KMS-11 (cell line): ENCODE measurements at regions not wholly inside any gene's neighbourhood (a gene's known extent, or its start where the extent isn't known, plus 50 kb on each side); places are given as distances from the start of the nearest gene placed in this dataset.
"Not testable (repeated sequence)": the region's sequence is repeated elsewhere in the genome, so short reads cannot be mapped to it uniquely, and the experiment has no call there.

Experiments
- H2AFZ ChIP-seq: fragments of 200-600 bp; sonication (generic); 2 replicates; pipeline ENCODE4 v1.6.1; 2016; ENCODE audit warnings: antibody characterized with exemption, mixed run types, low read depth
- H3K27ac ChIP-seq: fragments of 200-600 bp; sonication (generic); 2 replicates; pipeline ENCODE4 v1.6.1; 2016; ENCODE audit warnings: mild to moderate bottlenecking, mixed run types
- H3K27me3 ChIP-seq: fragments of 200-600 bp; sonication (generic); 2 replicates; pipeline ENCODE4 v1.6.1; 2017; ENCODE audit warnings: mild to moderate bottlenecking, low read depth, mixed run types, moderate library complexity; ENCODE audit not compliant: insufficient read depth
- H3K36me3 ChIP-seq: fragments of 200-600 bp; sonication (generic); 2 replicates; pipeline ENCODE4 v1.6.1; 2017; ENCODE audit warnings: mild to moderate bottlenecking, mixed run types; ENCODE audit not compliant: insufficient read depth
- H3K4me1 ChIP-seq: fragments of 200-600 bp; sonication (generic); 2 replicates; pipeline ENCODE4 v1.6.1; 2016; ENCODE audit warnings: mild to moderate bottlenecking, low read depth, mixed run types; ENCODE audit not compliant: poor library complexity, severe bottlenecking
- H3K4me2 ChIP-seq: fragments of 200-600 bp; sonication (generic); 2 replicates; pipeline ENCODE4 v1.7.0; 2016; ENCODE audit warnings: mild to moderate bottlenecking, mixed run types
- H3K4me3 ChIP-seq: fragments of 200-600 bp; sonication (generic); IDR thresholded peaks from 2 replicates; pipeline ENCODE4 v1.6.1; 2017; ENCODE audit warnings: low read depth, low read length, mixed read lengths; ENCODE audit not compliant: insufficient read depth
- H3K79me2 ChIP-seq: fragments of 200-600 bp; sonication (generic); 2 replicates; pipeline ENCODE4 v1.6.1; 2016; ENCODE audit warnings: low read depth, mixed run types; ENCODE audit not compliant: insufficient read depth
- H3K9ac ChIP-seq: fragments of 200-600 bp; sonication (generic); 2 replicates; pipeline ENCODE4 v1.6.1; 2016; ENCODE audit warnings: mild to moderate bottlenecking, mixed run types
- H4K20me1 ChIP-seq: fragments of 200-600 bp; sonication (generic); 2 replicates; pipeline ENCODE4 v1.6.1; 2016; ENCODE audit warnings: mild to moderate bottlenecking, mixed run types; ENCODE audit not compliant: insufficient read depth
- CTCF ChIP-seq: fragments of 200-600 bp; sonication (generic); conservative IDR thresholded peaks from 2 replicates; pipeline ENCODE4 v1.6.1; 2017; ENCODE audit warnings: low read depth, mild to moderate bottlenecking, antibody characterized with exemption, low read length, moderate library complexity, mixed read lengths

GRCh38 chr10:106271237-106271636 lies 893.3 kb downstream of the SORCS1 start:
- Histone ChIP-seq H3K27me3 (no peaks in the 10 kb centered on the region), H4K20me1 (no peaks in the 10 kb centered on the region), H3K36me3 (no peaks in the 10 kb centered on the region), H3K9ac (no peak overlapping the region), H3K4me2 (no peak overlapping the region), H3K4me3 (no peak overlapping the region), H3K79me2 (no peaks in the 10 kb centered on the region), H2AFZ (no peak overlapping the region), H3K4me1 (no peaks in the 10 kb centered on the region), H3K27ac (no peak overlapping the region)
- 0 out of 2 replicates have a peak, but pooled peaks have one; percentile 16 for TF ChIP-seq CTCF

GRCh38 chr10:106268000-106268399 lies 896.5 kb downstream of the SORCS1 start:
- Histone ChIP-seq H3K27me3 (no peaks in the 10 kb centered on the region), H3K4me1 (no peaks in the 10 kb centered on the region), H3K79me2 (no peaks in the 10 kb centered on the region)

GRCh38 chr10:106267591-106267990 lies 896.9 kb downstream of the SORCS1 start:
- no peak overlapping the region for H3K27ac ChIP-seq
- H3K79me2 ChIP-seq: no peaks in the 10 kb centered on the region
- no peak for TF ChIP-seq CTCF
- no peaks in the 10 kb centered on the region for H3K4me1 ChIP-seq
- no peak overlapping the region for H3K4me2 ChIP-seq
- no peak overlapping the region for H3K9ac ChIP-seq
- H2AFZ ChIP-seq: no peak overlapping the region
- no peaks in the 10 kb centered on the region for H4K20me1 ChIP-seq
- H3K36me3 ChIP-seq: no peaks in the 10 kb centered on the region
- no peaks in the 10 kb centered on the region for H3K27me3 ChIP-seq
- H3K4me3 ChIP-seq: no peak overlapping the region

More at GRCh38 chr10:106268000-106268399, 896.5 kb downstream of the SORCS1 start:
- H2AFZ ChIP-seq: no peak overlapping the region
- H3K27ac ChIP-seq: no peak overlapping the region
- TF ChIP-seq CTCF: no peak
- H3K4me3 ChIP-seq: no peak overlapping the region
- H3K9ac ChIP-seq: no peak overlapping the region
- no peaks in the 10 kb centered on the region for H3K36me3 ChIP-seq
- no peak overlapping the region for H3K4me2 ChIP-seq
- no peaks in the 10 kb centered on the region for H4K20me1 ChIP-seq

DNA sequence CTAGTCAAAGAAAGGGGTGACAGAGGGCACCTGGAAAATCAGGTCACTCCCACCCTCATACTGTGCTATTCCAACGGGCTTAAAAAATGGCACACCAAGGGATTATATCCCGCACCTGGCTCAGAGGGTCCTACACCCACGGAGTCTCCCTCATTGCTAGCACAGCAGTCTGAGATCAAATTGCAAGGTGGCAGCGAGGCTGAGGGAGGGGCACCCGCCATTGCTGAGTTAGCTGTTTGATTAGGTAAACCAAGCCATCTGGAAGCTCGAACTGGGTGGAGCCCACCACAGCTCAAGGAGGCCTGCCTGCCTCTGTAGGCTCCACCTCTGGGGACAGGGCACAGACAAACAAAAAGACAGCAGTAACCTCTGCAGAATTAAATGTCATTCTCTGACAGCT lies 907.1 kb downstream of the SORCS1 start:
- H3K27me3 ChIP-seq, H3K4me3 ChIP-seq, H4K20me1 ChIP-seq, H3K36me3 ChIP-seq, H3K27ac ChIP-seq, H3K9ac ChIP-seq, H3K4me1 ChIP-seq, H3K4me2 ChIP-seq, H2AFZ ChIP-seq, H3K79me2 ChIP-seq: not testable (repeated sequence)

DNA sequence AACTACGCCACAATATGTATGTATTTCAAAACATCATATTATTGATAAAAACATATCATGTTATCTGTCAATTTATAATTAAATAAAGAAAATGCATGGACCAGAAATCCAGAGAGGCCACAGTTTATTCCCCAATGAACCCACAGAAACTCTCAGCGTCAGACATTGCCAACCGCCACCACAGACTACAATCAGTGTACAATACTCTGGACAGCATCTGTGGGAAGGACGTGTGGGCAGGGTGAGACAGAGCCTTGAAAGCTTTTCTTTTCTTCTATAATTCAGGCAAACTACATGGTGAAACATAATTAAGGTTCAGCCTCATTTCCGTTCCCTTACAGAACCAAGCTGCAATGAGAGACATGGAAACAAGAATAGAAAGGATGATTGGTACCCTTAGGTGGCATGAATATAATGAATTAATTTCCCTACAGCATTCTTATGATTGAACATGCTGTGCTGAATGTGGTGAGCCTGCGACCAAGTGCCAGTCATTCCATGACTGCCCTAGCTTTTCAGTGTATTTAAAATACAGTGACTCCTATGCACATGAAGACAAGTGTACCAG lies 909.3 kb downstream of the SORCS1 start:
- no peak for TF ChIP-seq CTCF
- no peak overlapping the region for H3K27ac ChIP-seq
- no peaks in the 10 kb centered on the region for H3K27me3 ChIP-seq
- H3K4me1 ChIP-seq: no peaks in the 10 kb centered on the region
- H4K20me1 ChIP-seq: no peaks in the 10 kb centered on the region
- no peaks in the 10 kb centered on the region for H3K36me3 ChIP-seq
- H3K4me3 ChIP-seq: no peak overlapping the region
- H2AFZ ChIP-seq: no peak overlapping the region
- H3K4me2 ChIP-seq: no peak overlapping the region
- no peak overlapping the region for H3K9ac ChIP-seq
- H3K79me2 ChIP-seq: no peaks in the 10 kb centered on the region
